Ishikawa (cell line): ENCODE measurements at regions not wholly inside any gene's neighbourhood (a gene's known extent, or its start where the extent isn't known, plus 50 kb on each side); places are given as distances from the start of the nearest gene placed in this dataset.

Experiments used
- MAX ChIP-seq: IDR thresholded peaks from 2 replicates; pipeline ENCODE4 v1.6.1; 2012
- NFIC ChIP-seq: IDR thresholded peaks from 2 replicates; pipeline ENCODE4 v1.6.1; 2012
- TAF1 ChIP-seq: IDR thresholded peaks from 2 replicates; pipeline ENCODE4 v1.6.1; 2012; ENCODE audit warnings: low read depth, mild to moderate bottlenecking
- TF ChIP-seq, protein P1 (sequence below): IDR thresholded peaks from 2 replicates; pipeline ENCODE4 v1.6.1; 2012; ENCODE audit warnings: low read depth, mild to moderate bottlenecking

GRCh38 chr2:61710711-61711110, 143.1 kb downstream of the FAM161A start:
- no peak for TF ChIP-seq NFIC
- TF ChIP-seq, protein P1, sequence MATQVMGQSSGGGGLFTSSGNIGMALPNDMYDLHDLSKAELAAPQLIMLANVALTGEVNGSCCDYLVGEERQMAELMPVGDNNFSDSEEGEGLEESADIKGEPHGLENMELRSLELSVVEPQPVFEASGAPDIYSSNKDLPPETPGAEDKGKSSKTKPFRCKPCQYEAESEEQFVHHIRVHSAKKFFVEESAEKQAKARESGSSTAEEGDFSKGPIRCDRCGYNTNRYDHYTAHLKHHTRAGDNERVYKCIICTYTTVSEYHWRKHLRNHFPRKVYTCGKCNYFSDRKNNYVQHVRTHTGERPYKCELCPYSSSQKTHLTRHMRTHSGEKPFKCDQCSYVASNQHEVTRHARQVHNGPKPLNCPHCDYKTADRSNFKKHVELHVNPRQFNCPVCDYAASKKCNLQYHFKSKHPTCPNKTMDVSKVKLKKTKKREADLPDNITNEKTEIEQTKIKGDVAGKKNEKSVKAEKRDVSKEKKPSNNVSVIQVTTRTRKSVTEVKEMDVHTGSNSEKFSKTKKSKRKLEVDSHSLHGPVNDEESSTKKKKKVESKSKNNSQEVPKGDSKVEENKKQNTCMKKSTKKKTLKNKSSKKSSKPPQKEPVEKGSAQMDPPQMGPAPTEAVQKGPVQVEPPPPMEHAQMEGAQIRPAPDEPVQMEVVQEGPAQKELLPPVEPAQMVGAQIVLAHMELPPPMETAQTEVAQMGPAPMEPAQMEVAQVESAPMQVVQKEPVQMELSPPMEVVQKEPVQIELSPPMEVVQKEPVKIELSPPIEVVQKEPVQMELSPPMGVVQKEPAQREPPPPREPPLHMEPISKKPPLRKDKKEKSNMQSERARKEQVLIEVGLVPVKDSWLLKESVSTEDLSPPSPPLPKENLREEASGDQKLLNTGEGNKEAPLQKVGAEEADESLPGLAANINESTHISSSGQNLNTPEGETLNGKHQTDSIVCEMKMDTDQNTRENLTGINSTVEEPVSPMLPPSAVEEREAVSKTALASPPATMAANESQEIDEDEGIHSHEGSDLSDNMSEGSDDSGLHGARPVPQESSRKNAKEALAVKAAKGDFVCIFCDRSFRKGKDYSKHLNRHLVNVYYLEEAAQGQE = no peak
- TF ChIP-seq TAF1 = no peak
- no peak for TF ChIP-seq MAX
